CD1c-positive myeloid dendritic cell (primary cell): ENCODE measurements at regions not wholly inside any gene's neighbourhood (a gene's known extent, or its start where the extent isn't known, plus 50 kb on each side); places are given as distances from the start of the nearest gene placed in this dataset.

Experiments used
- DNase-seq: peaks from one replicate; pipeline ENCODE4 v3.0.0-alpha.2; 2016; ENCODE audit errors: extremely low spot score

DNA sequence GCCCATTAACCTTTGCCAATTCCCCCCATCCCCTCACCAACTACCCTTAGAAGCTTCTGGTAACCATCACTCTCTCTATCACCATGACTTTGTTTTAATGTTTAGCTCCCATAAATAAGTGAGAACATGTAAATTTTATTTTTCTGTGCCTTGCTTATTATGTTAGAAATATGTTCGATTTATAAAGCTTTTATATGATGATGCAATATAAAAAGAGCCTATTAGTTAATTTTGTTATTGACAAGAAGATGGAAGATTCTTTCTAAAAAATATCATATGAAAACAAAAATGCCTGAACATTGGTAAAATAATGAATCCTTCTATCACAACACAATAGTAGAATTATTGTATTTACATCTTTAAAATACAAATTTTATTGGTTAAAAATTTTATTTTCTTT is 836.1 kb upstream of the TMPRSS15 start:
- DNase-seq, result no peak

DNA sequence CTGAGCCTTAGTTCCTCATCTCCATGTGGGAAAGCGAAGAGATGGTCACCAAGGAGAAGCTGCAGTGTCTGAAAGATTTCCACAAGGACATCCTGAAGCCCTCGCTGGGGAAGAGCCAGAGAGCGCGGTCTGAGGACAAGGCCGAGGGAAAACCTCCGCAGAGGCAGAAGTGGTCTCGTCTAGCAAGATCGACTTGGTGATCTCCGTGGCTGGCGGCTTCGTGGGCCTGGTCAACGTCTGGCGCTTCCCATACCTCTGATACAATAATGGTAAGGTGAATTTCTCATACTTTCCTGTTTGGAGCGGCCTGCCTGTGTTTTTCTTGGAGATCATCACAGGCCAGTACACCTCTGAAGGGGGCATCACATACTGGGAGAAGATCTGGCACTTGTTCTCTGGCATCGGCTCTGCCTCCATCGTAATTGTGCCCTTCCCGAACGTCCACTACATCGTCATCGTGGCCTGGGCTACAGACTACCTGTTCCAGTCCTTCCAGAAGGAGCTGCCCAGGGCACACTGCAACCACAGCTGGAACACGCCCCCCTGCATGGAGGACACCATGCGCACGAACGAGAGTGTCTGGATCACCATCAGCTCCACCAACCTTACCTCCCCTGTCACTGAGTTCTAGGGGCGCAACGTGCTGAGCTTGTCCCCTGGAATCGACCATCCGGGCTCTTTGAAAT is 841.1 kb upstream of the TMPRSS15 start:
- no peak for DNase-seq

- DNase-seq, result no peak
Measured at GRCh38 chr21:19245188-19245580, 841.6 kb upstream of the TMPRSS15 start.

DNA sequence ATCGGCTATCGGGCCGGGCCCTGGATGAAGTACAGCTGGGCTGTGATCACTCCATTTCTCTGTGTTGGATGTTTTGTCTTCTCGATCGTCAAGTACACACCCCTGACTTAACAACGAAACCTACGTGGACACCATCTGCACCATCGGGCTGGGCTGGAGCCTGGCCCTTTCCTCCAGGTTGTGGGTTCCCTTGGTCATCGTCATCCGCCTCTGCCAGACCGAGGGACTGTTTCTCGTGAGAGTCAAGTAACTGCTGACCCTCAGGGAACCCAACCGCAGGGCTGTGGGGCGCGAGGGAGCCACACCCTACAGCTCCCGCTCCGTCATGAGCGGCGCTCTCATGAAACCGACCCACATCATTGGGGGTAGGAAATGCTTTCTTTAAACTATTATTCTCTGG is 842.4 kb upstream of the TMPRSS15 start:
- no peak for DNase-seq

- no peak for DNase-seq
Measured at GRCh38 chr21:19256934-19257660, 853.5 kb upstream of the TMPRSS15 start.

DNA sequence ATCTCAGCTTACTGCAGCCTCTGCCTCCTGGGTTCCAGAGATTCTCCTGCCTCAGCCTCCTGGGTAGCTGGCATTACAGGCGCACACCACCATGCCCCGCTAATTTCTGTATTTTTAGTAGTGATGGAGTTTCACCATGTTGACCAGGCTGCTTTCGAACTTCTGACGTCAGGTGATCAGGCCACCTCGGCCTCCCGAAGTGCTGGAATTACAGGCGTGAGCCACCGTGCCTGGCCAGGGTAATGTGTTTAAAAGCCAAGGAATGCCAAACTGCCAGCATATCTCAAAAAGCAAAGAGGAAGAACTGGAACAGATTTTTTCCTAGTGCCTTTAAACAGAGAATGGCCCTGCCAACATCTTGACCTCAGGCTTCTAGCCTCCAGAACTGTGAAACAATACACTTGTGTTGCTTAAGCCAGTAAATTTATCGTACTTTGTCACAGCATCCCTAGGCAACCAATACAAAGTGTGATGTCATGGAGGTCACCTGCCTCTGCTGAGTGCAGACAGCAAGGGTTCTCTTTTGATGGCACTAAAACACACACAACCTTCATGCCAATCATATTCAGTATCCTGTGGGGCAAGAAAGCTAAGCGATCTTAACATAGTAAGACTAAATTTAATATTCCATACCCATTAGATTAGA is 858.3 kb upstream of the TMPRSS15 start:
- DNase-seq, result no peak

GRCh38 chr21:19266636-19267035 is 863.1 kb upstream of the TMPRSS15 start:
- DNase-seq, result no peak

GRCh38 chr21:19268686-19269085 is 865.1 kb upstream of the TMPRSS15 start:
- no peak for DNase-seq

- no peak for DNase-seq
Measured at GRCh38 chr21:19275065-19275464, 871.5 kb upstream of the TMPRSS15 start.

- DNase-seq, result no peak
Measured at GRCh38 chr21:19276665-19277064, 873.1 kb upstream of the TMPRSS15 start.

- DNase-seq, result no peak
Measured at GRCh38 chr21:19286876-19287275, 883.3 kb upstream of the TMPRSS15 start.

- no peak for DNase-seq
Measured at GRCh38 chr21:19290328-19290727, 886.7 kb upstream of the TMPRSS15 start.

- no peak for DNase-seq
Measured at GRCh38 chr21:19320291-19320690, 916.7 kb upstream of the TMPRSS15 start.

DNA sequence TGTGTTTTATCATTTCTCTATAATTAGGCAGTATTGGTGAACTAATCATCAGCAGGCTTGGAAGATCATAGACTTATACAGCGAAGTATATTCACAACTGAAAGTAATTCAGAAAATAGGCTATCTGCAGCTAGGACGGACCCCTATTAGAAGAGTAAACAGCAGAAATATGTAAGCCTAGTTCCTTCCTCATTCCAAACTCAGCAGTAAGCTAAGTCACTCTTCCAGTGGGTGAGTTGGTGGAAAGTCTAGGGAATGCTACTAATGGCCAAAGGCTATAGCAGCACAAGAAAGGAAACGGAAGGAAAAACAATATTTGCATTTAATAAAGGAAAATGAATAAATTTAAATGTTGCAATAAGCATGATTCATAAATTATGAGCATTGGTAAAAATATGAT is 918.1 kb upstream of the TMPRSS15 start:
- no peak for DNase-seq

DNA sequence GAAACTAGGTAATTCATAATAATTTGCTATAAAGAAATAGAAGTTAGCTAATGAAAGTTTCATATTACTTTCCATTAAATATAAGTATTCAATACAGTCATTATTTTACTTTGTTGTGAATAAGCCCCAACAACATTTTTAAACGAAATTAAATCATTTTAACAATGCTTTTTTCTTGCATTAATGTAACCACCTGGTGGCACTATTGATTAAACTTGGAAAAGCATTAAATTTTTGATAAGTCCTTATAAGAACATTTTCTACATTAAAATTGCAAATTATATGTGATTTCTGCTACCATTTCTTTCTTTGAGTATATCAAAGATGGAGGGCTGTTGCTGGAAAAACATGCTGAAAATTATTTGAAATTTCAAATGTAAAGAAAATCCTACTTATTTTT is 918.8 kb upstream of the TMPRSS15 start:
- no peak for DNase-seq

DNA sequence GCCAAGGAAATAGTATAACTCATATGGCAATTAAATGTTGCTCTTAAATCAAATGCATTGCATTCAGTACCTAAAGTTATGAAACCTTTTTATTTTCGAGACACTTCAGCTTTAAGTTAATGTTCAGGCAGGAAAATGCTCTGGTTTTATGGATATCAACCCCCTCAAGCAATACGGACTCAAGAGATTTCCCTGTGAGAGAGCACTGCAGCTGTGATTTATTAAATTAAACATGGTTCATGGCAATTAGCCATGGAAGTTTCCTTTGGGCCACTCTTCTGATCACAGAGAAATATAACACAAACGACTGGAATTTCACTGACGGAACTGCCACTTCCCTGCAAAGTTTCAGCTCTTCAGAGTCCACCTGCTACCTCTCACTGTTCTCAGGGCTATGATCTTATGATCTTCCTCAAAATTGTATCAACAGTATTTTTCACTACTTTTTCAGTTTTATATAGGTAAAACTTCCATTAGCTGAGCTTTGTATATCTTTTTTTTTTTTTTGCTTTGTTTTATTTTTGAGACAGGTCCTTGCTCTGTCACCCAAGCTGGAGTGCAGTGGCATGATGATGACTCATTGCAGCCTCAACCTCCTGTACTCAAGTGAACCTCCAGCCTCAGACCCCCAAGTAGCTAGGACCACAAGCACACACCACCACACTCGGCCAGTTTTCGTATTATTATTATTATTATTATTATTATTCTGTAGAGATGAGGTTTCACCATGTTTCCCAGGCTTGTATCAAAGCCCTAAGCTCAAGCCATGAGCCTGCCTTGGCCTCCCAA is 923.1 kb upstream of the TMPRSS15 start:
- DNase-seq, result no peak

DNA sequence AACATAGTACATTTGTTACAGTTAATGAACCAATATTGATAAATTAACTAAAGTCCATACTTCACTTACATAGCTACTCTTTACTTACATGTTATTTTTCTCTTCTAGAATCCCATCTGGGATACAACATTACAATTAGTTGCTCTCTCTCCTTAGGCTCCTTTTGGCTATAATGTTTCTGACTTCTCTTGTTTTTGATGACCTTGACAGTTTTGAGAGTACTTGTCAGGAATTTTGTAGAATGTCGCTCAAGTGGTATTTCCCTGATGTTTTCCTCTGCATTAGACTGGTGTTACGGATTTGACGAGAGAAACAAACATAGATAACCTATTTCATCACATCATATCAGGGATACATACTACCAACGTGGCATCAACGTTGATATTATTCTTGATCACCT is 925.4 kb upstream of the TMPRSS15 start:
- no peak for DNase-seq

- no peak for DNase-seq
Measured at GRCh38 chr21:19340303-19340702, 936.7 kb upstream of the TMPRSS15 start.

- DNase-seq, result no peak
Measured at GRCh38 chr21:19340954-19341353, 937.4 kb upstream of the TMPRSS15 start.

- DNase-seq, result no peak
Measured at GRCh38 chr21:19343711-19344110, 940.1 kb upstream of the TMPRSS15 start.

DNA sequence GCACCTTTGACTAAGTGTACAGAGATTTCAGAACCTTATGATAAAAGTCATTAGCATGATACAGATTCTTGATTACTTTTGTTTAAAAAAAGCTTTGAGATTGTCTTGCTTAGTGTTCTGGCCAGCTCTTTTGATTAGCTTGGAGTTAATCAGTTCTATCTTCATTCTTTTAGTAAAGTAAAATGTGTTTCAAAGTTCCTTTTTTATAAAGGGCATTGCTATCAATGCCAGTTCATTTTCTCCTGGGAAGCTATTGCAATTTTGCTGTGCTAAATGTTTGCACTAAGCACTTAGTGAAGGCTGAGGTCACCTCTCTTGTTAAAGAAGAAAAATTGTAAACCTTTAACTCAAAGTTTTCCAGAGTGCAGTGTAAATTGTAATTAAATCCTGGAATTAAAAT is 946.7 kb upstream of the TMPRSS15 start:
- no peak for DNase-seq

DNA sequence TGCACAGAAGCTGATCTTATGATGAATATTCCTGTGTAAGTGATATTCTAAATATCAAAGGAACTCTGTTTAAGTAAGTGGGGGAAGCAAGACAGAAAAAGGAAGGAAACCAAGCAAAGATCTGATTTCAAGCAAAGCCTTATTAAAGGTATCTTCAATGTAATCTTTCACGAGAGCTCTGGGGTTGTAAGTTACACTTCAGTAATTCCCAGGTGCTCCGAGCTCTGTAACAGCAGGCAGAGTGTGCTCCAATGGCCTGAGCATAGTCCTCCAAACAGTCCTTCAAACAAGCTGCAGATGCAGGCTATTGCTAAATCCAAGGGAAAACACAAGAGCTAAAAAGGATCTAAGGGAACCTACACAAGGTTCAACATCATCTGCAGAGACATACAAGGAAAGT is 949.7 kb upstream of the TMPRSS15 start:
- no peak for DNase-seq
